Body of pancreas (tissue), 4 donors: ENCODE measurements at regions not wholly inside any gene's neighbourhood (a gene's known extent, or its start where the extent isn't known, plus 50 kb on each side); places are given as distances from the start of the nearest gene placed in this dataset.

ENCODE experiments used
- ATAC-seq: fragments of 150-250 bp; one replicate; pipeline ENCODE4 v1.9.1; 2016
- DNase-seq, 4 donors: peaks; one replicate each; pipeline ENCODE4 v3.0.0-alpha.2; 2019
- H3K27ac ChIP-seq, 4 donors: fragments of 200-600 bp; sonication (generic); 1 replicate in 3 of 4; 2 replicates in 1 of 4; pipeline versions ENCODE4 v1.5.1 to v1.6.1; 2016 to 2019; ENCODE audit warnings: mild to moderate bottlenecking in 1 of 4, mixed read lengths in 1 of 4, moderate library complexity in 1 of 4
- H3K27me3 ChIP-seq, 2 donors: fragments of 200-600 bp; sonication (generic); one replicate each; pipeline ENCODE4 v1.6.0; 2016; ENCODE audit warnings: mild to moderate bottlenecking in 1 of 2
- H3K36me3 ChIP-seq, 2 donors: fragments of 200-600 bp; sonication (generic); replicated peaks in 1 of 2; 2 replicates each; pipeline ENCODE4 v1.5.1; 2016; ENCODE audit warnings: low read depth in 2 of 2; ENCODE audit not compliant: insufficient read depth in 1 of 2
- H3K4me1 ChIP-seq: fragments of 200-600 bp; sonication (generic); one replicate; pipeline ENCODE4 v1.6.0; 2016
- H3K4me3 ChIP-seq, 2 donors: fragments of 200-600 bp; sonication (generic); 1 replicate in 1 of 2; 2 replicates in 1 of 2; pipeline ENCODE4 v1.5.1; 2016 to 2019
- H3K9me3 ChIP-seq, 3 donors: fragments of 200-600 bp; sonication (generic); 1 replicate in 2 of 3; 2 replicates in 1 of 3; pipeline ENCODE4 v1.5.1; 2016
- CTCF ChIP-seq, 7 experiments: fragments of 450-650 bp in 4 of 7; fragments of 200-600 bp in 3 of 7; sonication (generic) in 3 of 7; IDR thresholded peaks; one replicate each; pipeline ENCODE4 v1.5.1; 2016 to 2019; ENCODE audit warnings: antibody characterized with exemption in 7 of 7
- POLR2A ChIP-seq, 3 donors: fragments of 450-650 bp; IDR thresholded peaks; one replicate each; pipeline ENCODE4 v1.6.1; 2016; ENCODE audit warnings: antibody characterized with exemption in 3 of 3, mild to moderate bottlenecking in 2 of 3
- WGBS, 2 donors: methylation state at CpG; one replicate each; pipeline ENCODE4 v1.1.5; 2017; 5-methylcytosine and 5-hydroxymethylcytosine counted together
- intact Hi-C: fragments of 100-400 bp; cut with DNase I; formaldehyde crosslinking; loops from one replicate; pipeline ENCODE4 v1.15.1; 2023

DNA sequence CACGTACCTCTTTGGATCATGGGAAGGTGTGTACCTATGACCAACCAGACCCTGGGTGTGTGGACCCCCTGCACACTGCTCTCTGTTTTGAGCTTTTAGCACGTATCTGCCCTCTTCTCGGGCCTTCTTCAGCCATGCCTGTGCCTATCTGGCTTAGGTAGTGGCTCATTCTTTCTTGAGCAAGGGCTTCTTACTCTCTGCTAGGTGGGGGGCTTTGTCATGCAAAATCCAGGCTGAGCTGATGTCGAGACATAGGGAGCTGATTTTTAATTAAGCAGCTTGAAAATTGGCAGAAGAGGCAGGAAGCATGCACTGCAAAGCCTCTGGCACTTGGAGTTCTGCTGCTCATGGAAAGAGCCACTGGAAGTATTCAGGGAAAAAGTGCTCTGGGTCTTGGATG lies 181.6 kb upstream of the IRX6 start:
- H3K27ac ChIP-seq = no peak overlapping the region
- H3K9me3 ChIP-seq = no peaks in the 10 kb centered on the region
- no peak for TF ChIP-seq POLR2A (IDR thresholded peaks at IDR 0.05)
- TF ChIP-seq CTCF (IDR thresholded peaks at IDR 0.05) = no peak
- 66 to 84% methylated on average over 4 of the region's 4 CpGs for WGBS, 2 donors
- H3K36me3 ChIP-seq = no peaks in the 10 kb centered on the region
- intact Hi-C loops = no loop called here
- ATAC-seq (no peak), DNase-seq (no peak)
- no peaks in the 10 kb centered on the region for H3K27me3 ChIP-seq
- H3K4me3 ChIP-seq = no peak overlapping the region
- no peaks in the 10 kb centered on the region for H3K4me1 ChIP-seq

GRCh38 chr16:55144651-55145050 lies 179.4 kb upstream of the IRX6 start:
- Histone ChIP-seq H3K4me3 (no peak overlapping the region), H3K4me1 (no peaks in the 10 kb centered on the region), H3K36me3 (no peaks in the 10 kb centered on the region), H3K27me3 (no peaks in the 10 kb centered on the region), H3K27ac (no peak overlapping the region), H3K9me3 (no peaks in the 10 kb centered on the region)
- no peak for DNase-seq
- intact Hi-C loops = no loop called here
- TF ChIP-seq CTCF (IDR thresholded peaks at IDR 0.05) (no peak), POLR2A (IDR thresholded peaks at IDR 0.05) (no peak)
- no peak for ATAC-seq
- WGBS, 2 donors = 63 to 94% methylated on average over 3 of the region's 3 CpGs

GRCh38 chr16:55145771-55146603 lies 178.0 kb upstream of the IRX6 start:
- no peaks in the 10 kb centered on the region for H3K27me3 ChIP-seq
- H3K4me1 ChIP-seq = no peaks in the 10 kb centered on the region
- no peak for ATAC-seq
- no peaks in the 10 kb centered on the region for H3K36me3 ChIP-seq
- H3K4me3 ChIP-seq = no peak overlapping the region
- DNase-seq = no peak
- TF ChIP-seq POLR2A (IDR thresholded peaks at IDR 0.05) (no peak), CTCF (IDR thresholded peaks at IDR 0.05) (no peak)
- 84 to 95% methylated on average over 2 of the region's 2 CpGs for WGBS, 2 donors
- H3K27ac ChIP-seq = no peak overlapping the region
- no peaks in the 10 kb centered on the region for H3K9me3 ChIP-seq
- intact Hi-C loops = no loop called here

DNA sequence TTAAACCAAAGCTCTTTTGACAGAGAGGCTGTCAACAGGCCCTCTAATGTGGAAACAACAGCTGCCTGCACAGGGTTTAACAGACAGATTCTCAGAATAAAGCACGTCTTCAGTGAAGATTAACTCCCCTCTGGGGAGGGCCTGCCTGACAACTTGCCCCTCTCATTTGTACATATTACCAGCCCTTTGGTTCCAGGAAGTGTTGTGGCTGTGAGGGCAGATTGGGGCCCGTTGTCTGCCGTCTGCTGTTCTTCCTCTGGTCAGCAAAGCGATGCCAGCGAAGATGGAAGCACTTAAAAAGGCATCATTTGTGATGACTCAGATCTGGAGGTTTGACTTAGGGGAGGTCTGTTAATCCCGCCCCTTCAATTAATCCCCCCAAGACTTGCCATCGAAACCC lies 177.0 kb upstream of the IRX6 start:
- no peak for ATAC-seq
- Histone ChIP-seq H3K36me3 (no peaks in the 10 kb centered on the region), H3K4me3 (no peak overlapping the region), H3K4me1 (no peaks in the 10 kb centered on the region), H3K9me3 (no peaks in the 10 kb centered on the region), H3K27me3 (no peaks in the 10 kb centered on the region), H3K27ac (no peak overlapping the region)
- TF ChIP-seq POLR2A (IDR thresholded peaks at IDR 0.05) (no peak), CTCF (IDR thresholded peaks at IDR 0.05) (no peak)
- WGBS, 2 donors = 60 to 74% methylated on average over 7 of the region's 7 CpGs
- intact Hi-C loops = no loop called here
- no peak for DNase-seq

- intact Hi-C loops = no loop called here
- no peak overlapping the region for H3K27ac ChIP-seq
- H3K36me3 ChIP-seq = no peaks in the 10 kb centered on the region
- DNase-seq (no peak), ATAC-seq (no peak)
- TF ChIP-seq POLR2A (IDR thresholded peaks at IDR 0.05) (no peak), CTCF (IDR thresholded peaks at IDR 0.05) (no peak)
- H3K27me3 ChIP-seq = no peaks in the 10 kb centered on the region
- no peak overlapping the region for H3K4me3 ChIP-seq
- no peaks in the 10 kb centered on the region for H3K9me3 ChIP-seq
- WGBS, 2 donors = 77 to 86% methylated on average over 4 of the region's 4 CpGs
- no peaks in the 10 kb centered on the region for H3K4me1 ChIP-seq
Observed at GRCh38 chr16:55147396-55147795, 176.6 kb upstream of the IRX6 start.
